ENCODE measurements at regions not wholly inside any gene's neighbourhood (a gene's known extent, or its start where the extent isn't known, plus 50 kb on each side); places are given as distances from the start of the nearest gene placed in this dataset.

DNA sequence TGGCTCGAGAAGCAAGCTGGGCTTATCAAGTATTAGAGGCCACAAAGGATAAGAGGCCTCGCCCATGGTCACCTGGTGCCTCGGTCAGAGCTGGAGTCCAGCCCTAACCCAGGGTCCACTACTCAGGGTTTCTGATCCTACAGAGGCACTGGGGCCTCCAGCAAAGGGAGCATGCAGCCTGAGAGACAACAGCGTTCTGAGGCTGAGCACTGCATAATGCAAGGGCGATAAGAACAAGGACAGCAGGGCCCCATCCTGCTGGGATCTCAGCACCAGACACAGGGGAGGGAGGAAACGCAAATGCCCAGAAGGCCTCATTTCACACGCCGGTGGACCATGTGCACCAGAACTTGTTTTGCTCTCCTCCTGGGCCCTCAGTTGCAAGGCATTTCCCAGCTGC lies 63.0 kb downstream of the C5orf15 start:
- DNase-seq (ENCODE audit: extremely low spot score): no peak
- TF ChIP-seq, protein P1, sequence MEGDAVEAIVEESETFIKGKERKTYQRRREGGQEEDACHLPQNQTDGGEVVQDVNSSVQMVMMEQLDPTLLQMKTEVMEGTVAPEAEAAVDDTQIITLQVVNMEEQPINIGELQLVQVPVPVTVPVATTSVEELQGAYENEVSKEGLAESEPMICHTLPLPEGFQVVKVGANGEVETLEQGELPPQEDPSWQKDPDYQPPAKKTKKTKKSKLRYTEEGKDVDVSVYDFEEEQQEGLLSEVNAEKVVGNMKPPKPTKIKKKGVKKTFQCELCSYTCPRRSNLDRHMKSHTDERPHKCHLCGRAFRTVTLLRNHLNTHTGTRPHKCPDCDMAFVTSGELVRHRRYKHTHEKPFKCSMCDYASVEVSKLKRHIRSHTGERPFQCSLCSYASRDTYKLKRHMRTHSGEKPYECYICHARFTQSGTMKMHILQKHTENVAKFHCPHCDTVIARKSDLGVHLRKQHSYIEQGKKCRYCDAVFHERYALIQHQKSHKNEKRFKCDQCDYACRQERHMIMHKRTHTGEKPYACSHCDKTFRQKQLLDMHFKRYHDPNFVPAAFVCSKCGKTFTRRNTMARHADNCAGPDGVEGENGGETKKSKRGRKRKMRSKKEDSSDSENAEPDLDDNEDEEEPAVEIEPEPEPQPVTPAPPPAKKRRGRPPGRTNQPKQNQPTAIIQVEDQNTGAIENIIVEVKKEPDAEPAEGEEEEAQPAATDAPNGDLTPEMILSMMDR (IDR thresholded peaks at IDR 0.05; ENCODE audit: control extremely low read depth, extremely low read depth, low read depth, missing control alignments): no peak
- ChIA-PET CTCF (interaction anchor here (1.0 to 3.5 kb wide), 2 partner anchors 36 to 121 kb away, joined by 3 to 10 read pairs; no protein-coding TSS in a partner anchor), POLR2A (no interaction called here)

DNA sequence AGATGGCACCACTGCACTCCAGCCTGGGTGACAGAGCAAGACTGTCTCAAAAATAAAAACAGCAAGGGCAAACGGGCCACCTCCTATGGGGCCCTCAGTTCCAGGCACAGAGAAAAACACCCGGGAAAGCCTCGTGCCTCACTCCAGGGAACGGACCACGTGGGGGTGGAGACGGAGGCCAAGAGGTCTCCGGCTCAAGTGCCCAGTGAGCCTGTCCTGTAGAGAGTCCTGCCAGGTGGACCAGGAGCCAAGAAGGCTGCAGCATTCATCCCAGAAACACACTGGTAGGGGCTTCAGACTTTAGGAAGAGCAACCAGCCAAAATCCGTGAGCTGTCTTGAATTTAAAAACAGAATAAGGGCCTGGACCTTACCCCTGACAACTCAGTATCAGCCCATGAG lies 63.8 kb downstream of the C5orf15 start:
- CTCF ChIA-PET: interaction anchor here (1.0 to 3.5 kb wide), 4 partner anchors 11 to 121 kb away, joined by 3 to 10 read pairs (median 3); no protein-coding TSS in a partner anchor
- TF ChIP-seq, protein P1 (IDR thresholded peaks at IDR 0.05; ENCODE audit: control extremely low read depth, extremely low read depth, low read depth, missing control alignments): no peak
- no peak for DNase-seq (ENCODE audit: extremely low spot score)
- POLR2A ChIA-PET: no interaction called here

DNA sequence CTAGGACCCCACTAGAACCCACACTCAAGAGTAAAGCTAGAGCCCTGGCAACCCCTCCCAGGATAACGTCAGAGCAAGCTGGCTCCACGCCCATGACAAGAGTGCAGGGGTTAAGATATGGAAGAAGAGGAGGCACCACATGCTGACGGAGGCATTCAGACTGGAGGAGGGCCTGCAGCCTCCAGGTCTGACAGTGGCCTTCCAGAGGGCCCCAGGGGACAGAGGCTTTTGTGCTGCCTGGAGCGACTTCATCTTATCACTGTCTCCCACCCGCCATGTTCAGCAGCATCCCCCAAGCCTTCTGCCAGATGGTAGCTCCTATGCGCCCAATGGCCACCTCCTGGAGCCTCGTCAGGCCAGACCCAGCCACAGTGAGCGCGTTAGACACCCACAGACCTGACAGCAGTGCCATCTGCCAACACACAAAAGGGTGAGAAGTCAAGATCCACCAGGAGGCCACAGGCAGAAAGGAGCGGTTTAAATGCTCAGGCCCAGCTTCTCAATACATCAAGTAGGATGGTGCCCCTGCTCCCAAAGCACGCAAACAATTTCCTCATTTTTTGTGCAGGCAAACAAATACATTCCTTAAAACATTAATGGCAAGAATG lies 65.8 kb downstream of the C5orf15 start:
- no peak for DNase-seq (ENCODE audit: extremely low spot score)
- TF ChIP-seq, protein P1 (IDR thresholded peaks at IDR 0.05; ENCODE audit: control extremely low read depth, extremely low read depth, low read depth, missing control alignments): no peak
- ChIA-PET CTCF (interaction anchor here (1.7 kb wide), 1 partner anchor 479 kb away, joined by 3 read pairs; no protein-coding TSS in a partner anchor), POLR2A (no interaction called here)

DNA sequence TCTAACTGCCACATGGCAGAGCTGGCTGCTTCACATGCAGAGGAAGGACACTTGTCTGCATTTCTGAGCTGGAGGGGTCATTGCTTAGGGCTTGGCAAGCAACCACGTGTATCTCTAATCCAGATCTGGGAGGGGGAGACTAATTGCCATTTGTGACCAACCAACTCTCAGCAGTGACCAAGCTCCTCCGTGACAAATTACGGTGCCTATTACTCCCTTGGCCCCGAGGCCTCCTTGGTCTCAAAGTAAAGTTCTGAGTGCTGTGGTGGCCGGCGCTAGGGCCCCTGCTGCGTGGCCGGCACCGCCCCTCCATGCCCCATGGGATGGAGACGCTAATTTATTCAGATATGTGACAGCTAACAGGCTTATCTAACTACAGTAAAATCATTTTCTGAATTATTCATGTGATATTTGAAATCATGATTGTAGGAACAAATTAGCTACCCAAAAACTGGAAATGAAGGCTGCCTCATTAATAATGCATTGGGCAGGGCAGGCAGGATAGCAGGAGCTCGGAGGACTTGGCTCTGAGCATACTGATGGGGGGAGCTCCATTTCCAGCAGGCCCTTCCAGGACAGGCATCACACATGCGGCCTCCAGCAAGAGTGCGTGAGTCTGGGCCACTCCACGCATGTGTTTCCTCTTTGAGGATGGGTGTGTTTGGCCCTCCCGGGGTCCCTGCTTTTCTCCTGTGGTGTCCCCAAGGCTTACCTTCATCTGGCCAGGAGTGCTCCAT lies 67.7 kb downstream of the C5orf15 start:
- TF ChIP-seq, protein P1 (IDR thresholded peaks at IDR 0.05; ENCODE audit: control extremely low read depth, extremely low read depth, low read depth, missing control alignments): no peak
- no peak for DNase-seq (ENCODE audit: extremely low spot score)
- CTCF ChIA-PET: interaction anchor here (0.7 to 1.1 kb wide), 2 partner anchors 32 to 339 kb away, joined by 3 to 4 read pairs; no protein-coding TSS in a partner anchor
- POLR2A ChIA-PET: no interaction called here

DNA sequence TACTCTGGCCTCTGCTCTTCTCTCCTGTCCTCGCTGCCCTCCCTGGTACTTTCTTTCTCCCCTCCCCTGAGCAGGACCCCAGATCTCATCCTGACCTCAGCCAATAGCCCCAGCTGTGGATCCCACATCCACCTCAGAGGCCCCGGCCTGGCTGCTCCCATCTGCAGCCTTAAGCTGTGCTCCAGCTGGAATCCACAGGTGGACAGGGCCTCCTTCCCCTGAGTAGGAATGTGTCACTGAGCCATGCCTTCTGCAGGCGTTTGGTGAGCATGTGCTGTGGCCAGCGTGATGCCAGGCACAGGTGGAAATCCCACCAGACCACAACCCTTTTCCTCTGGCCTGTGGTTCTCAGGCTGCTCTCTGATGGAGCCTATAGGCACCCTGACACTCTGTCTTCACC lies 68.9 kb downstream of the C5orf15 start:
- ChIA-PET POLR2A (no interaction called here), CTCF (no interaction called here)
- DNase-seq (ENCODE audit: extremely low spot score): no peak
- TF ChIP-seq, protein P1 (IDR thresholded peaks at IDR 0.05; ENCODE audit: control extremely low read depth, extremely low read depth, low read depth, missing control alignments): no peak

DNA sequence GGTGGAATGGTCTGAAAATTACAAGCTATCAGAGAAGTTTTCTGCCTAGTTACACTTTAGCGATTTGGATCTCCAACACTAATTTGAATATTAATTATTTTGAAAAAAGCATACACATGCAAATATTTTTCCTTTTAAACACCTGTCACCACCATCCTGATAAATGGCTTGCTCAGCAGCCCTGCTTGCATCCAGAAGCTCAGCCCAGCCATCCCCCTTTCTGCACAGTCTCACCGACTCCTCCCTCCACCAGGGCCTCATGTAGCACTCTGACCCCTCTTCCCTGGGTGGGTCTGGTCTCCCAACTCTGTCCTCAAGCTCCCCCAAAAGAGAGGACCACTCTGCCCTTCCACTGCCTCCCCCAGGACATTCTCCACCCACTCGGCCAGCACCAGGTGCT lies 70.0 kb downstream of the C5orf15 start:
- TF ChIP-seq, protein P1 (IDR thresholded peaks at IDR 0.05; ENCODE audit: control extremely low read depth, extremely low read depth, low read depth, missing control alignments): no peak
- POLR2A ChIA-PET: no interaction called here
- no peak for DNase-seq (ENCODE audit: extremely low spot score)
- CTCF ChIA-PET: interaction anchor here (1.4 to 3.7 kb wide), 2 partner anchors 19 to 29 kb away, joined by 6 to 12 read pairs; no protein-coding TSS in a partner anchor
